GM19035 (cell line): ENCODE measurements at regions not wholly inside any gene's neighbourhood (a gene's known extent, or its start where the extent isn't known, plus 50 kb on each side); places are given as distances from the start of the nearest gene placed in this dataset.
A peak's percentile ranks its signal among the peaks of the same experiment; 100 is the strongest.

Source experiments
- ATAC-seq: cut with Tn5 transposase; IDR thresholded peaks from one replicate; pipeline ENCODE4 v1.9.1; 2021; ENCODE audit not compliant: unreplicated experiment

- ATAC-seq: no peak
Measured at GRCh38 chr5:126354858-126355731, 68.1 kb upstream of the GRAMD2B start.

- ATAC-seq: no peak
Measured at GRCh38 chr5:126355940-126356339, 67.3 kb upstream of the GRAMD2B start.

GRCh38 chr5:126357585-126358342 is 65.4 kb upstream of the GRAMD2B start:
- ATAC-seq: no peak

GRCh38 chr5:126358525-126358924 is 64.7 kb upstream of the GRAMD2B start:
- ATAC-seq: peak; percentile 86

- peak; percentile 49 for ATAC-seq
Measured at GRCh38 chr5:126359884-126360283, 63.3 kb upstream of the GRAMD2B start.

GRCh38 chr5:126360467-126360866 is 62.7 kb upstream of the GRAMD2B start:
- no peak for ATAC-seq

GRCh38 chr5:126363658-126364057 is 59.6 kb upstream of the GRAMD2B start:
- ATAC-seq: no peak

- no peak for ATAC-seq
Measured at GRCh38 chr5:126364206-126364902, 58.9 kb upstream of the GRAMD2B start.

- ATAC-seq: no peak
Measured at GRCh38 chr5:126365446-126366198, 57.6 kb upstream of the GRAMD2B start.

GRCh38 chr5:126366199-126366560 is 57.0 kb upstream of the GRAMD2B start:
- no peak for ATAC-seq

- ATAC-seq: no peak
Measured at GRCh38 chr5:126368239-126368812, 54.9 kb upstream of the GRAMD2B start.

- no peak for ATAC-seq
Measured at GRCh38 chr5:126369083-126369482, 54.1 kb upstream of the GRAMD2B start.

GRCh38 chr5:126369995-126370731 is 53.0 kb upstream of the GRAMD2B start:
- no peak for ATAC-seq

- no peak for ATAC-seq
Measured at GRCh38 chr5:126370796-126371718, 52.2 kb upstream of the GRAMD2B start.

GRCh38 chr5:126373375-126374108 is 49.7 kb upstream of the GRAMD2B start:
- ATAC-seq: no peak
